Neural cell (in vitro differentiated cells): ENCODE measurements at regions not wholly inside any gene's neighbourhood (a gene's known extent, or its start where the extent isn't known, plus 50 kb on each side); places are given as distances from the start of the nearest gene placed in this dataset.

Experiments
- H2AFZ ChIP-seq: fragments of 200-600, 300-800 bp; sonication (generic), shearing (Covaris generic); 2 replicates; pipeline ENCODE4 v1.6.0; 2014; ENCODE audit warnings: low read depth, mild to moderate bottlenecking, antibody characterized with exemption, low read length, moderate library complexity
- H3F3A ChIP-seq: fragments of 200-600 bp; shearing (Covaris generic); 2 replicates; pipeline ENCODE4 v1.6.1; 2016; ENCODE audit warnings: mild to moderate bottlenecking, moderate library complexity, mixed read lengths, antibody characterized with exemption, low read length; ENCODE audit not compliant: insufficient read depth, poor library complexity, severe bottlenecking
- H3K27ac ChIP-seq: fragments of 200-600, 300-800 bp; sonication (generic), shearing (Covaris generic); 2 replicates; pipeline ENCODE4 v1.5.1; 2014; ENCODE audit warnings: mild to moderate bottlenecking, low read length, moderate library complexity
- H3K27me3 ChIP-seq: fragments of 300-800, 200-600 bp; sonication (generic), shearing (Covaris generic); 2 replicates; pipeline ENCODE4 v1.6.0; 2014; ENCODE audit warnings: mild to moderate bottlenecking, low read depth, low read length, moderate library complexity; ENCODE audit not compliant: insufficient read depth
- H3K36me3 ChIP-seq: fragments of 300-800, 200-600 bp; sonication (generic), shearing (Covaris generic); 2 replicates; pipeline ENCODE4 v1.5.1; 2014; ENCODE audit warnings: mild to moderate bottlenecking, antibody characterized with exemption, low read length, moderate library complexity; ENCODE audit not compliant: insufficient read depth
- H3K4me2 ChIP-seq: fragments of 300-800, 200-600 bp; sonication (generic), shearing (Covaris generic); 2 replicates; pipeline ENCODE4 v1.6.0; 2014; ENCODE audit warnings: mild to moderate bottlenecking, low read length
- H3K4me3 ChIP-seq: fragments of 300-800, 200-600 bp; sonication (generic), shearing (Covaris generic); 2 replicates; pipeline ENCODE4 v1.5.1; 2014; ENCODE audit warnings: mild to moderate bottlenecking, low read length, moderate library complexity
- H3K79me2 ChIP-seq: fragments of 200-600 bp; shearing (Covaris generic); replicated peaks from 2 replicates; pipeline ENCODE4 v1.6.0; 2014; ENCODE audit warnings: mild to moderate bottlenecking, low read length, moderate library complexity; ENCODE audit not compliant: insufficient read depth
- H3K9ac ChIP-seq: fragments of 300-800, 200-600 bp; sonication (generic), shearing (Covaris generic); 2 replicates; pipeline ENCODE4 v1.6.1; 2016; ENCODE audit warnings: mild to moderate bottlenecking, low read length, mixed read lengths
- H3K9me2 ChIP-seq: fragments of 200-600 bp; shearing (Covaris generic); 2 replicates; pipeline ENCODE4 v1.6.1; 2016; ENCODE audit warnings: mild to moderate bottlenecking, low read length, mixed read lengths; ENCODE audit not compliant: insufficient read depth
- H3K9me3 ChIP-seq: fragments of 200-600, 300-800 bp; sonication (generic), shearing (Covaris generic); 2 replicates; pipeline ENCODE4 v1.6.1; 2016; ENCODE audit warnings: mild to moderate bottlenecking, mixed run types, low read length, moderate library complexity, mixed read lengths
- H4K20me1 ChIP-seq: fragments of 200-600 bp; shearing (Covaris generic); 2 replicates; pipeline ENCODE4 v1.6.1; 2016; ENCODE audit warnings: mild to moderate bottlenecking, mixed run types; ENCODE audit not compliant: insufficient read depth
- EP300 ChIP-seq: fragments of 450-650 bp; conservative IDR thresholded peaks from 2 replicates; pipeline ENCODE4 v1.6.1; 2014; ENCODE audit warnings: antibody characterized with exemption, mild to moderate bottlenecking, moderate library complexity; ENCODE audit not compliant: poor library complexity, severe bottlenecking
- EZH2 ChIP-seq: fragments of 200-600, 300-800 bp; shearing (Covaris generic), sonication (generic); IDR thresholded peaks from 2 replicates; pipeline ENCODE4 v1.6.1; 2014; ENCODE audit warnings: antibody characterized with exemption, low read length, borderline replicate concordance, mild to moderate bottlenecking; ENCODE audit not compliant: insufficient read depth, poor library complexity, severe bottlenecking
- MXI1 ChIP-seq: fragments of 450-650 bp; conservative IDR thresholded peaks from 2 replicates; pipeline ENCODE4 v1.6.1; 2014; ENCODE audit warnings: antibody characterized with exemption, mild to moderate bottlenecking; ENCODE audit not compliant: poor library complexity, severe bottlenecking
- POLR2AphosphoS5 ChIP-seq: IDR thresholded peaks from 2 replicates; pipeline ENCODE4 v1.6.1; 2012
- RAD21 ChIP-seq: fragments of 450-650 bp; conservative IDR thresholded peaks from 2 replicates; pipeline ENCODE4 v1.6.1; 2014; ENCODE audit warnings: antibody characterized with exemption, mild to moderate bottlenecking, moderate library complexity
- SMC3 ChIP-seq: fragments of 450-650 bp; conservative IDR thresholded peaks from 2 replicates; pipeline ENCODE4 v1.6.1; 2014; ENCODE audit warnings: antibody characterized with exemption, mild to moderate bottlenecking, moderate library complexity; ENCODE audit not compliant: poor library complexity
- TAF1 ChIP-seq: IDR thresholded peaks from 2 replicates; pipeline ENCODE4 v1.6.1; 2012; ENCODE audit warnings: low read depth
- TF ChIP-seq, protein P1 (sequence below): IDR thresholded peaks from 2 replicates; pipeline ENCODE4 v1.6.1; 2012; ENCODE audit warnings: borderline replicate concordance
- TF ChIP-seq, protein P2 (sequence below): fragments of 450-650 bp; IDR thresholded peaks from 2 replicates; pipeline ENCODE4 v1.5.1; 2014; ENCODE audit warnings: antibody characterized with exemption, mild to moderate bottlenecking, moderate library complexity; ENCODE audit not compliant: poor library complexity, severe bottlenecking

DNA sequence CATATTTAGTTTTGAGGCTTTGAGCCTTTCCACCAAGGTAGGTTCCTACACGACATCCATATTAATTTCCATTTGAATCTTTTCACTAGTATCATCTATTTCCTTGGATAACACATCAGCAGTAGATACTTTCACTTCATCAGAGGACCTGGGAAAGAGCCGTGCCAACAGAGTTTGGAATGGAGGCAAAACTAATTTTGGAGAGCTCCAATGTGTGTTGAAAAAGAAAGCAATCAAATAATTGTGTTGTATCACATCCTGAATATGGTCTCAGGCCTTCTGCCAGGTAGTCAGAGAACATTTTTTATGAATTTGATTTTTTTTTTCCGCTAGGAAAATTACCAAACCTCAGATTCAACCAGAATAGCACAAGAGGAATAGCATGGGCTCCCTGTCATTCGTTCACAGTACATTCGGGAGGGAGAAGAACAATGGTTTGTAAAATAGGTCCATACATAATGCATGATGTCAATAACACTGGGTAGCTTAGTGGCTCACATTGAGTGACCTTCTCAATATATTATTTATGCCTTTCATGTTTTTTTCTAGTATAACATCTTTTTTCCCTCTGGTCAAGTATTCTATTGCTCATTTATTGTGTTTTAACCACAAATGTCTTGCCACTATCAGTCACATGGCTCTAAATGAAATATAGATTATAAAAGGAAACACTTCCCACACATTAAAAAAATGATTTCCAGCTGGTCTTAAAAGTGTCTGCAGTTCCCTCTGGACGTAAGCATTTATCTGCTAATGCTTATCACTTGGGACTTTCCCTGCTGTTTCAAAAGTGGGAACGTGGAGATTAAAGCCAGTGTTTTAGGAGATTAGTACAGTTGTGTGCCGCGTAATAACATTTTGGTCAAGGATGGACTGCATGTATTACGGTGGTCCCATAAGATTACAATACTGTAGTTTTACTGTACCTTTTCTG is 68.6 kb upstream of the RAPH1 start:
- H3K4me2 ChIP-seq, result no peak overlapping the region
- H2AFZ ChIP-seq, result no peak overlapping the region
- TF ChIP-seq RAD21 (no peak), MXI1 (no peak), TAF1 (no peak), POLR2AphosphoS5 (no peak), EP300 (no peak), EZH2 (no peak), SMC3 (no peak)
- TF ChIP-seq, protein P1, sequence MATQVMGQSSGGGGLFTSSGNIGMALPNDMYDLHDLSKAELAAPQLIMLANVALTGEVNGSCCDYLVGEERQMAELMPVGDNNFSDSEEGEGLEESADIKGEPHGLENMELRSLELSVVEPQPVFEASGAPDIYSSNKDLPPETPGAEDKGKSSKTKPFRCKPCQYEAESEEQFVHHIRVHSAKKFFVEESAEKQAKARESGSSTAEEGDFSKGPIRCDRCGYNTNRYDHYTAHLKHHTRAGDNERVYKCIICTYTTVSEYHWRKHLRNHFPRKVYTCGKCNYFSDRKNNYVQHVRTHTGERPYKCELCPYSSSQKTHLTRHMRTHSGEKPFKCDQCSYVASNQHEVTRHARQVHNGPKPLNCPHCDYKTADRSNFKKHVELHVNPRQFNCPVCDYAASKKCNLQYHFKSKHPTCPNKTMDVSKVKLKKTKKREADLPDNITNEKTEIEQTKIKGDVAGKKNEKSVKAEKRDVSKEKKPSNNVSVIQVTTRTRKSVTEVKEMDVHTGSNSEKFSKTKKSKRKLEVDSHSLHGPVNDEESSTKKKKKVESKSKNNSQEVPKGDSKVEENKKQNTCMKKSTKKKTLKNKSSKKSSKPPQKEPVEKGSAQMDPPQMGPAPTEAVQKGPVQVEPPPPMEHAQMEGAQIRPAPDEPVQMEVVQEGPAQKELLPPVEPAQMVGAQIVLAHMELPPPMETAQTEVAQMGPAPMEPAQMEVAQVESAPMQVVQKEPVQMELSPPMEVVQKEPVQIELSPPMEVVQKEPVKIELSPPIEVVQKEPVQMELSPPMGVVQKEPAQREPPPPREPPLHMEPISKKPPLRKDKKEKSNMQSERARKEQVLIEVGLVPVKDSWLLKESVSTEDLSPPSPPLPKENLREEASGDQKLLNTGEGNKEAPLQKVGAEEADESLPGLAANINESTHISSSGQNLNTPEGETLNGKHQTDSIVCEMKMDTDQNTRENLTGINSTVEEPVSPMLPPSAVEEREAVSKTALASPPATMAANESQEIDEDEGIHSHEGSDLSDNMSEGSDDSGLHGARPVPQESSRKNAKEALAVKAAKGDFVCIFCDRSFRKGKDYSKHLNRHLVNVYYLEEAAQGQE, result no peak
- TF ChIP-seq, protein P2, sequence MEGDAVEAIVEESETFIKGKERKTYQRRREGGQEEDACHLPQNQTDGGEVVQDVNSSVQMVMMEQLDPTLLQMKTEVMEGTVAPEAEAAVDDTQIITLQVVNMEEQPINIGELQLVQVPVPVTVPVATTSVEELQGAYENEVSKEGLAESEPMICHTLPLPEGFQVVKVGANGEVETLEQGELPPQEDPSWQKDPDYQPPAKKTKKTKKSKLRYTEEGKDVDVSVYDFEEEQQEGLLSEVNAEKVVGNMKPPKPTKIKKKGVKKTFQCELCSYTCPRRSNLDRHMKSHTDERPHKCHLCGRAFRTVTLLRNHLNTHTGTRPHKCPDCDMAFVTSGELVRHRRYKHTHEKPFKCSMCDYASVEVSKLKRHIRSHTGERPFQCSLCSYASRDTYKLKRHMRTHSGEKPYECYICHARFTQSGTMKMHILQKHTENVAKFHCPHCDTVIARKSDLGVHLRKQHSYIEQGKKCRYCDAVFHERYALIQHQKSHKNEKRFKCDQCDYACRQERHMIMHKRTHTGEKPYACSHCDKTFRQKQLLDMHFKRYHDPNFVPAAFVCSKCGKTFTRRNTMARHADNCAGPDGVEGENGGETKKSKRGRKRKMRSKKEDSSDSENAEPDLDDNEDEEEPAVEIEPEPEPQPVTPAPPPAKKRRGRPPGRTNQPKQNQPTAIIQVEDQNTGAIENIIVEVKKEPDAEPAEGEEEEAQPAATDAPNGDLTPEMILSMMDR, result no peak

DNA sequence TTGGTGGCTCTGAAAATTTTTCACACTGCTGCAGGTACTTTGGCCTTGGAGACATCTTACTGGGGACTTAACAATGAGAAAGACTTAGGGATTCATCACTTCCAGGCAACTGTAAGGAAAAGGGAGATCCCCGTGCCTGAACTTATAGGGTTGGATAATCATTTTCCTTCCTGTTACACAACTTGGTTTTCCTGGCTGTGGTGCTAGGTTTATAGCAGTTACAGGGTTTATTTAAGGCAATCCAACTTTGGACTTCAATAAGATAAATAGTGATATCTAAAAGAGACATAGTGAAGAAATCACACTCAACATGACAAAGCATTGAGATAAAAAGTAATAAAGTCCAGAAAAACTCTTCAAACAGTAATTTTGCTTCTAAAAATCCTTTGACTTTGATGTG is 70.2 kb upstream of the RAPH1 start:
- Histone ChIP-seq H3K4me2 (no peak overlapping the region), H3K9me3 (no peaks in the 10 kb centered on the region), H3K79me2 (no peaks in the 10 kb centered on the region), H3K9me2 (no peaks in the 10 kb centered on the region), H3K27ac (no peak overlapping the region), H3K36me3 (no peaks in the 10 kb centered on the region), H2AFZ (no peak overlapping the region), H3K9ac (no peak overlapping the region), H3K4me3 (no peak overlapping the region), H3F3A (no peaks in the 10 kb centered on the region), H3K27me3 (no peaks in the 10 kb centered on the region), H4K20me1 (no peaks in the 10 kb centered on the region)
- TF ChIP-seq MXI1 (no peak), SMC3 (no peak), EZH2 (no peak), POLR2AphosphoS5 (no peak), EP300 (no peak), TAF1 (no peak), RAD21 (no peak)
- TF ChIP-seq, protein P2, result no peak
- TF ChIP-seq, protein P1, result no peak

More for the DNA sequence above, 68.6 kb upstream of the RAPH1 start:
- Histone ChIP-seq H3K9me2 (no peaks in the 10 kb centered on the region), H3K27ac (no peak overlapping the region), H3K27me3 (no peaks in the 10 kb centered on the region), H3K9ac (no peak overlapping the region), H3K36me3 (no peaks in the 10 kb centered on the region), H3K4me3 (no peak overlapping the region), H3F3A (no peaks in the 10 kb centered on the region), H4K20me1 (no peaks in the 10 kb centered on the region), H3K79me2 (no peaks in the 10 kb centered on the region), H3K9me3 (no peaks in the 10 kb centered on the region)
